Mesendoderm (in vitro differentiated cells): ENCODE measurements at regions not wholly inside any gene's neighbourhood (a gene's known extent, or its start where the extent isn't known, plus 50 kb on each side); places are given as distances from the start of the nearest gene placed in this dataset.

Experiments used
- DNase-seq: peaks from one replicate; pipeline ENCODE4 v3.0.0; 2013
- H2AK5ac ChIP-seq: 2 replicates; pipeline ENCODE4 v1.6.1; 2013; ENCODE audit warnings: low read length, inconsistent platforms
- H2BK120ac ChIP-seq: 2 replicates; pipeline ENCODE4 v1.6.1; 2013; ENCODE audit warnings: low read depth, mild to moderate bottlenecking, low read length, moderate library complexity, mixed read lengths
- H2BK15ac ChIP-seq: replicated peaks from 2 replicates; pipeline ENCODE4 v1.6.1; 2013; ENCODE audit warnings: low read depth, mild to moderate bottlenecking, moderate library complexity
- H2BK5ac ChIP-seq: 2 replicates; pipeline ENCODE4 v1.6.1; 2013; ENCODE audit warnings: low read length, inconsistent platforms
- H3K18ac ChIP-seq: 2 replicates; pipeline ENCODE4 v1.6.1; 2013; ENCODE audit warnings: mild to moderate bottlenecking, low read length, mixed read lengths
- H3K23ac ChIP-seq: one replicate; pipeline ENCODE4 v1.6.1; 2013; ENCODE audit warnings: low read length
- H3K27ac ChIP-seq: 2 replicates; pipeline ENCODE4 v1.5.1; 2013; ENCODE audit warnings: low read depth, mild to moderate bottlenecking, inconsistent platforms, low read length, moderate library complexity
- H3K27me3 ChIP-seq: 2 replicates; pipeline ENCODE4 v1.6.1; 2013; ENCODE audit warnings: low read length, control low read depth, mild to moderate bottlenecking, inconsistent platforms; ENCODE audit not compliant: insufficient read depth, poor library complexity
- H3K36me3 ChIP-seq: 2 replicates; pipeline ENCODE4 v1.6.1; 2013; ENCODE audit warnings: low read length, inconsistent platforms; ENCODE audit not compliant: control insufficient read depth, insufficient read depth
- H3K4ac ChIP-seq: one replicate; pipeline ENCODE4 v1.6.1; 2013; ENCODE audit warnings: low read depth, mild to moderate bottlenecking, low read length, moderate library complexity
- H3K4me1 ChIP-seq: 2 replicates; pipeline ENCODE4 v1.6.1; 2013; ENCODE audit warnings: low read depth, low read length, inconsistent platforms; ENCODE audit not compliant: control insufficient read depth
- H3K4me2 ChIP-seq: 2 replicates; pipeline ENCODE4 v1.6.1; 2013; ENCODE audit warnings: low read length
- H3K4me3 ChIP-seq: 2 replicates; pipeline ENCODE4 v1.5.1; 2013; ENCODE audit warnings: mild to moderate bottlenecking, low read length
- H3K56ac ChIP-seq: one replicate; pipeline ENCODE4 v1.6.1; 2013; ENCODE audit warnings: low read length
- H3K79me1 ChIP-seq: 2 replicates; pipeline ENCODE4 v1.6.1; 2013; ENCODE audit warnings: low read length, inconsistent platforms
- H3K79me2 ChIP-seq: 2 replicates; pipeline ENCODE4 v1.6.1; 2013; ENCODE audit warnings: mild to moderate bottlenecking, low read length; ENCODE audit not compliant: control insufficient read depth, insufficient read depth
- H3K9ac ChIP-seq: 2 replicates; pipeline ENCODE4 v1.6.1; 2013; ENCODE audit warnings: low read length, inconsistent platforms
- H4K5ac ChIP-seq: one replicate; pipeline ENCODE4 v1.6.1; 2013; ENCODE audit warnings: low read length
- H4K8ac ChIP-seq: one replicate; pipeline ENCODE4 v1.6.1; 2013; ENCODE audit warnings: low read depth, mild to moderate bottlenecking, control low read depth, low read length, moderate library complexity
- WGBS: extraction: QIAGEN DNeasy Blood & Tissue Kit; methylation state at CpG from one replicate; pipeline ENCODE4 v1.1.7; 2013; ENCODE audit warnings: low lambda C conversion rate, missing lambda C conversion rate; ENCODE audit not compliant: insufficient coverage; ENCODE audit errors: extremely low coverage; 5-methylcytosine and 5-hydroxymethylcytosine counted together

GRCh38 chr10:53479365-53479764 is 706.8 kb upstream of the MBL2 start:
- Histone ChIP-seq H2BK15ac (no peak overlapping the region), H3K18ac (no peak overlapping the region), H3K56ac (no peak overlapping the region), H4K8ac (no peak overlapping the region), H3K4ac (no peak overlapping the region), H3K4me1 (peaks cover 2% of the 10 kb centered on the region), H3K27me3 (no peaks in the 10 kb centered on the region), H2AK5ac (no peak overlapping the region), H3K4me3 (no peak overlapping the region), H4K5ac (no peak overlapping the region), H3K23ac (no peak overlapping the region), H2BK5ac (no peak overlapping the region), H3K36me3 (no peaks in the 10 kb centered on the region), H3K27ac (no peak overlapping the region), H2BK120ac (peak overlapping the region; percentile 94), H3K4me2 (no peak overlapping the region), H3K79me1 (no peaks in the 10 kb centered on the region), H3K79me2 (no peaks in the 10 kb centered on the region), H3K9ac (no peak overlapping the region)
- peak; percentile 21 for DNase-seq
- no CpG with 5 or more reads among the region's 2 CpGs for WGBS

GRCh38 chr10:53477313-53477675 is 704.7 kb upstream of the MBL2 start:
- H2BK15ac ChIP-seq = peak overlapping the region; percentile 36
- peak overlapping the region; percentile 88 for H3K27ac ChIP-seq
- DNase-seq = peak; percentile 99
- H3K4me3 ChIP-seq = no peak overlapping the region
- H3K27me3 ChIP-seq = no peaks in the 10 kb centered on the region
- H3K4ac ChIP-seq = peak overlapping the region; percentile 16
- H3K23ac ChIP-seq = no peak overlapping the region
- no peaks in the 10 kb centered on the region for H3K79me2 ChIP-seq
- no peak overlapping the region for H4K8ac ChIP-seq
- H4K5ac ChIP-seq = no peak overlapping the region
- no peaks in the 10 kb centered on the region for H3K79me1 ChIP-seq
- H3K56ac ChIP-seq = peak overlapping the region; percentile 35
- H2BK5ac ChIP-seq = peak overlapping the region; percentile 69
- H2BK120ac ChIP-seq = no peak overlapping the region
- H3K36me3 ChIP-seq = no peaks in the 10 kb centered on the region
- H3K4me1 ChIP-seq = peaks cover 2% of the 10 kb centered on the region
- no peak overlapping the region for H3K4me2 ChIP-seq
- WGBS = no CpG with 5 or more reads among the region's 1 CpG
- H3K18ac ChIP-seq = no peak overlapping the region
- peak overlapping the region; percentile 38 for H3K9ac ChIP-seq
- no peak overlapping the region for H2AK5ac ChIP-seq

- Histone ChIP-seq H3K18ac (no peak overlapping the region), H3K27ac (peak overlapping the region; percentile 88), H4K5ac (no peak overlapping the region), H3K4me3 (no peak overlapping the region), H2AK5ac (peak overlapping the region; percentile 11), H3K27me3 (no peaks in the 10 kb centered on the region), H3K4me2 (no peak overlapping the region), H2BK120ac (peak overlapping the region; percentile 73), H2BK5ac (peak overlapping the region; percentile 92), H3K56ac (peak overlapping the region; percentile 46), H3K23ac (no peak overlapping the region), H3K4me1 (peaks cover 2% of the 10 kb centered on the region), H3K79me2 (no peaks in the 10 kb centered on the region), H3K79me1 (no peaks in the 10 kb centered on the region), H3K36me3 (no peaks in the 10 kb centered on the region), H3K9ac (peak overlapping the region; percentile 38), H3K4ac (peak overlapping the region; percentile 16), H2BK15ac (peak overlapping the region; percentile 36), H4K8ac (peak overlapping the region; percentile 76)
- DNase-seq = peak; percentile 51
- 100% methylated on average over 1 of the region's 3 CpGs for WGBS
These were observed 704.2 kb upstream of the MBL2 start for GRCh38 chr10:53476650-53477312.

- H3K36me3 ChIP-seq = no peaks in the 10 kb centered on the region
- H3K9ac ChIP-seq = no peak overlapping the region
- no peaks in the 10 kb centered on the region for H3K79me2 ChIP-seq
- no peak overlapping the region for H3K23ac ChIP-seq
- H4K5ac ChIP-seq = no peak overlapping the region
- H4K8ac ChIP-seq = no peak overlapping the region
- H3K79me1 ChIP-seq = no peaks in the 10 kb centered on the region
- H2AK5ac ChIP-seq = no peak overlapping the region
- H3K4me2 ChIP-seq = no peak overlapping the region
- H3K4ac ChIP-seq = no peak overlapping the region
- no peaks in the 10 kb centered on the region for H3K27me3 ChIP-seq
- no peak overlapping the region for H3K18ac ChIP-seq
- H3K56ac ChIP-seq = no peak overlapping the region
- H3K4me1 ChIP-seq = no peaks in the 10 kb centered on the region
- no peak overlapping the region for H3K27ac ChIP-seq
- no peak overlapping the region for H2BK15ac ChIP-seq
- H2BK5ac ChIP-seq = no peak overlapping the region
- WGBS = no CpG with 5 or more reads among the region's 2 CpGs
- H2BK120ac ChIP-seq = no peak overlapping the region
- H3K4me3 ChIP-seq = no peak overlapping the region
- no peak for DNase-seq
These were observed 696.8 kb upstream of the MBL2 start for GRCh38 chr10:53469383-53469782.

GRCh38 chr10:53463539-53463938 is 691.0 kb upstream of the MBL2 start:
- Histone ChIP-seq H2BK15ac (no peak overlapping the region), H3K27ac (peak overlapping the region; percentile 78), H3K27me3 (no peaks in the 10 kb centered on the region), H2BK120ac (no peak overlapping the region), H3K18ac (no peak overlapping the region), H3K4me1 (no peaks in the 10 kb centered on the region), H2AK5ac (no peak overlapping the region), H4K5ac (no peak overlapping the region), H3K79me1 (no peaks in the 10 kb centered on the region), H3K79me2 (no peaks in the 10 kb centered on the region), H3K56ac (no peak overlapping the region), H4K8ac (no peak overlapping the region), H3K9ac (no peak overlapping the region), H3K36me3 (no peaks in the 10 kb centered on the region), H3K4me3 (no peak overlapping the region), H3K23ac (no peak overlapping the region), H3K4ac (no peak overlapping the region), H2BK5ac (peak overlapping the region; percentile 77), H3K4me2 (no peak overlapping the region)
- peak; percentile 82 for DNase-seq
- WGBS = no CpG with 5 or more reads among the region's 4 CpGs

GRCh38 chr10:53458007-53458406 is 685.4 kb upstream of the MBL2 start:
- H3K27me3 ChIP-seq = no peaks in the 10 kb centered on the region
- H2BK15ac ChIP-seq = no peak overlapping the region
- H3K79me1 ChIP-seq = no peaks in the 10 kb centered on the region
- no CpG with 5 or more reads among the region's 1 CpG for WGBS
- H3K27ac ChIP-seq = no peak overlapping the region
- no peaks in the 10 kb centered on the region for H3K36me3 ChIP-seq
- no peak overlapping the region for H3K23ac ChIP-seq
- no peak overlapping the region for H3K4me2 ChIP-seq
- no peak overlapping the region for H3K56ac ChIP-seq
- no peaks in the 10 kb centered on the region for H3K79me2 ChIP-seq
- H4K5ac ChIP-seq = no peak overlapping the region
- H2BK5ac ChIP-seq = no peak overlapping the region
- no peak overlapping the region for H3K4ac ChIP-seq
- H4K8ac ChIP-seq = no peak overlapping the region
- no peak overlapping the region for H2BK120ac ChIP-seq
- H2AK5ac ChIP-seq = no peak overlapping the region
- peak overlapping the region; percentile 47 for H3K18ac ChIP-seq
- no peak overlapping the region for H3K4me3 ChIP-seq
- H3K4me1 ChIP-seq = no peaks in the 10 kb centered on the region
- no peak overlapping the region for H3K9ac ChIP-seq
- DNase-seq = peak; percentile 68
